Activated CD4-positive, alpha-beta T cell treated with anti-CD3 and anti-CD28 coated beads, Interleukin-10, Interleukin-2, amounts not matched to agents 100 ng/mL and 50 ng/mL, durations not matched to agents 16 hours and 8 hours (primary cell): ENCODE measurements at regions not wholly inside any gene's neighbourhood (a gene's known extent, or its start where the extent isn't known, plus 50 kb on each side); places are given as distances from the start of the nearest gene placed in this dataset.

Source experiments
- DNase-seq: peaks from one replicate; pipeline ENCODE4 v3.0.0-alpha.2; 2020

GRCh38 chr13:85535316-85536084 lies 263.7 kb downstream of the SLITRK6 start:
- DNase-seq, result no peak

GRCh38 chr13:85533911-85534310 lies 265.3 kb downstream of the SLITRK6 start:
- no peak for DNase-seq

- DNase-seq, result no peak
Observed at GRCh38 chr13:85529218-85529594, 270.0 kb downstream of the SLITRK6 start.

- no peak for DNase-seq
Observed at GRCh38 chr13:85528491-85529217, 270.6 kb downstream of the SLITRK6 start.

- no peak for DNase-seq
Observed at GRCh38 chr13:85527316-85527715, 271.9 kb downstream of the SLITRK6 start.

- DNase-seq, result no peak
Observed at GRCh38 chr13:85525411-85525810, 273.8 kb downstream of the SLITRK6 start.

- no peak for DNase-seq
Observed at GRCh38 chr13:85521657-85522056, 277.6 kb downstream of the SLITRK6 start.

GRCh38 chr13:85520445-85520844 lies 278.8 kb downstream of the SLITRK6 start:
- no peak for DNase-seq

GRCh38 chr13:85519363-85519762 lies 279.9 kb downstream of the SLITRK6 start:
- DNase-seq, result no peak

GRCh38 chr13:85512421-85512820 lies 286.8 kb downstream of the SLITRK6 start:
- DNase-seq, result no peak

- DNase-seq, result no peak
Observed at GRCh38 chr13:85509512-85509911, 289.7 kb downstream of the SLITRK6 start.

GRCh38 chr13:85508683-85509329 lies 290.4 kb downstream of the SLITRK6 start:
- no peak for DNase-seq

- no peak for DNase-seq
Observed at GRCh38 chr13:85503797-85504196, 295.4 kb downstream of the SLITRK6 start.

GRCh38 chr13:85501616-85502015 lies 297.6 kb downstream of the SLITRK6 start:
- DNase-seq, result no peak

- DNase-seq, result no peak
Observed at GRCh38 chr13:85500696-85501256, 298.4 kb downstream of the SLITRK6 start.

GRCh38 chr13:85498774-85499173 lies 300.4 kb downstream of the SLITRK6 start:
- DNase-seq, result no peak

- DNase-seq, result no peak
Observed at GRCh38 chr13:85497652-85498051, 301.6 kb downstream of the SLITRK6 start.

- DNase-seq, result no peak
Observed at GRCh38 chr13:85492283-85492682, 306.9 kb downstream of the SLITRK6 start.

- no peak for DNase-seq
Observed at GRCh38 chr13:85486663-85487062, 312.6 kb downstream of the SLITRK6 start.

GRCh38 chr13:85473144-85473543 lies 326.1 kb downstream of the SLITRK6 start:
- no peak for DNase-seq

GRCh38 chr13:85469320-85469719 lies 329.9 kb downstream of the SLITRK6 start:
- DNase-seq, result no peak

GRCh38 chr13:85462792-85463425 lies 336.3 kb downstream of the SLITRK6 start:
- DNase-seq, result no peak

- no peak for DNase-seq
Observed at GRCh38 chr13:85461621-85462020, 337.6 kb downstream of the SLITRK6 start.
